Epithelial cell of proximal tubule (primary cell): ENCODE measurements at regions not wholly inside any gene's neighbourhood (a gene's known extent, or its start where the extent isn't known, plus 50 kb on each side); places are given as distances from the start of the nearest gene placed in this dataset.

Experiments used
- DNase-seq: peaks from one replicate; pipeline ENCODE4 v3.0.0-alpha.2; 2011; ENCODE audit warnings: low read depth
- H3K4me3 ChIP-seq: 2 replicates; pipeline ENCODE4 v1.5.1; 2011; ENCODE audit warnings: low read depth, mild to moderate bottlenecking, low read length
- TF ChIP-seq, protein P1 (sequence below): conservative IDR thresholded peaks from 2 replicates; pipeline ENCODE4 v1.5.1; 2012; ENCODE audit warnings: low read depth, mild to moderate bottlenecking, low read length

DNA sequence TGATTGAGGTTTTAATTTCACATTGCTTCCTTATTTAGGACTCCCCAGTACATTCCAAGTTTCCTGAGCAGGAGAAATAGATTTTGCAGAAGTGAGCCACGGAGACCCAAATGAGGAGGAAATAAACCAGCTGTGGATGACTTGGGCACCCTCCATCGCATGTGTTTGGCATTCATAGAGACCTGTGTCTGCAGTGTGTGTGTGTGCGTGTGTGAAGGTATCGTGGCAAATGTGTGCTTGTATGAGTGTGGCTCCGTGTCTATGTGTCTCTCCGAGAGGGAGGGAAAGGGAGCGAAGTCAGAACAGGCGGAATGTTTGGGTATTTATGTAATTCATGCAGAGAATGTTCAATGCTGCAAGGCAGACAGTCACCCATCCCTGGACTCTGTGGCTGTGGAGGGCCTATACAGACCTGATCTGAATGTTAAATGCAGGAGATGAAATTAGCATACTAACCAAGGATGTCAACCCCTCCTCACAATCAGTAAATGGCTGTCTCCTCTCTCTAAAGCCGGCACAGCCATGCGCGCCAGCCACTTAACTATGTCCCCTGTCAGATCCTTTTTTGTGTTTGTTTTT, 186.0 kb upstream of the ZFHX3 start:
- no peak overlapping the region for H3K4me3 ChIP-seq
- no peak for DNase-seq
- TF ChIP-seq, protein P1, sequence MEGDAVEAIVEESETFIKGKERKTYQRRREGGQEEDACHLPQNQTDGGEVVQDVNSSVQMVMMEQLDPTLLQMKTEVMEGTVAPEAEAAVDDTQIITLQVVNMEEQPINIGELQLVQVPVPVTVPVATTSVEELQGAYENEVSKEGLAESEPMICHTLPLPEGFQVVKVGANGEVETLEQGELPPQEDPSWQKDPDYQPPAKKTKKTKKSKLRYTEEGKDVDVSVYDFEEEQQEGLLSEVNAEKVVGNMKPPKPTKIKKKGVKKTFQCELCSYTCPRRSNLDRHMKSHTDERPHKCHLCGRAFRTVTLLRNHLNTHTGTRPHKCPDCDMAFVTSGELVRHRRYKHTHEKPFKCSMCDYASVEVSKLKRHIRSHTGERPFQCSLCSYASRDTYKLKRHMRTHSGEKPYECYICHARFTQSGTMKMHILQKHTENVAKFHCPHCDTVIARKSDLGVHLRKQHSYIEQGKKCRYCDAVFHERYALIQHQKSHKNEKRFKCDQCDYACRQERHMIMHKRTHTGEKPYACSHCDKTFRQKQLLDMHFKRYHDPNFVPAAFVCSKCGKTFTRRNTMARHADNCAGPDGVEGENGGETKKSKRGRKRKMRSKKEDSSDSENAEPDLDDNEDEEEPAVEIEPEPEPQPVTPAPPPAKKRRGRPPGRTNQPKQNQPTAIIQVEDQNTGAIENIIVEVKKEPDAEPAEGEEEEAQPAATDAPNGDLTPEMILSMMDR = no peak

DNA sequence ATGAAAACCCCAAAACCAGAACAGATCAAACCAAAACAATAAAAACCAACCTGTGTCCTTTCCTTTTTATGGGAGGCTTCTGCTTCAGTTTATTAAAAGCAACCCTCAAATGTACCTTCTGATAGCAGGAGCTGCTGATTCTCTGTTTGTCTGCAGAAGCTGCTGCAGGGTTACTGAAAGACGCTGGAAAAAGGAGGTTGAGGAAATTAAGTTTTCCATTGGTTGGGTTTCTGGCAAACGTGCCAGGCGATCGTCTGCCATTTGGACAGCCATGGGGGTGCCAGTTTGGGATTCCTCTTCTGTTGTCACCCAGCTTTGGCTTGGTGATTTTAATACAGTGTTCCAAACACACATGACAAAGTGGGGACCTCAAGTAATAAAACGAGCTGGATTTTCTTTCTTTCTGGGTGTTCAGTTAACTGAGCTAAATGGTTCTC, 185.4 kb upstream of the ZFHX3 start:
- peak overlapping the region; percentile 33 for H3K4me3 ChIP-seq
- TF ChIP-seq, protein P1 = no peak

DNA sequence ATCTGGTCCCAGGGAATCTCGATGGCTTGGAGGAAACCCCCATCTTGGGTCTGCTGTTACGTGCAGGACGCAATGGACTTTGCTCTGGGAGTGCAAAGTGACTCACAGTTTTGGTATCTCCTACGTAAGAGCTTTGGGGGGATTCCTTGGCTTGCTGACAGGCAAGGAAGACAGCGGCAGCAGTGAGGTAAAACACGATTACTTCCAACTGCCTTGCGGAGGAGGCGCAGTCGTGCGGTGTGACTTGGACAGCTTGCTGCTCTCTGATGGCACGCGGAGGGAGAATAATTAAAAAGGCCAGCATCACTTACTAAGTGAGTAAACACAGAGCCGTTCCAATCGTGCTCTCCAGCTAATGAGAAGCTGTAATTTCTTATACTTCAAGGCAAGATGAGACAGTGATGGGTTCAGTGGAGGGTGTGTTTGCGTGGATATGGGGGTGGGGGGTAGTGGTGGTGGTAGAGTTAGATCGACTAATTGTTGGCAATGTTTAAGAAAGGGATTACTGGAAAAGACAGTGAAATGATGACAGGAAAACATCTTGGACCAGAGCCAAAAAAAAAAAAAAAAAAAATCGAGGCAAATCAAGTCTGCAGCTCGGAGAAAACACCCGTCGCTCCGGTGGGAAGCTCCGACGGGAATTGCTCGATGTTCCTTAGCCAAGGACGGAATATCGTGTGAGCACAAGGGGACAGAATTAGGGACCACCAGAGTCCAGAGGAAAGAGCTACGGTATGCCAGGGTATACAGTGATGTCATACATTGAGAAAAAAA, 184.8 kb upstream of the ZFHX3 start:
- H3K4me3 ChIP-seq = peak overlapping the region; percentile 33
- peak; percentile 92 for DNase-seq
- TF ChIP-seq, protein P1 = peak; percentile 3

More for the DNA sequence above, 185.4 kb upstream of the ZFHX3 start:
- no peak for DNase-seq

DNA sequence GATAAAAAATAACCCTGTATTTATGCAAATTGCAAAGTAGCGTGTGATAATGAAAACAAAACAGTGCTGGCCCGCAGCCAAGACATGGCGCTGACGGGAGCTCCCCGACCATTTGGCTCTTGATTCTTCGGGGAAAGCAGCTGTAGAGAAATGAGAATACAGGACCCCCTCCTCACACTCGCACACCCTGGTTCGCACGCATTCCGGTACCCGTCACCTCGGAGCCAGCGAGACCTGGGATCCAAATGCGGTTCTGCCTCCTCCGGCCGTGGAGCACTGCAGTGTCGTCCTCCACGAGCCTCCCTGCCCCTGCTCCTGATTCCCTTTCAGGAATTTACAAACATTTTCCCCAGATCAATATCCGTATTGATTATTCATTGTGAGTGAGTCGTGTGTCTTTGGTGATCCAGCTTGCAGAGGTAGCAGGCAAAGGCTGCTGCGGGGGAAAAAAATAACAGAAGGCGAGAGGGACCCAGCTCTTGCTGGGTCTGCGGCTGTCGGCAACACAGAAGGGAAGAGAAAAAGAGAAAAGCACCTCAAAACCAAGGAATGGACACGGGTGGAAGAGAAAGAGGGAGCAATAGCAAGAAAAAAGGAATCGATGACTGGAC, 184.1 kb upstream of the ZFHX3 start:
- TF ChIP-seq, protein P1 = no peak
- no peak overlapping the region for H3K4me3 ChIP-seq
- no peak for DNase-seq

DNA sequence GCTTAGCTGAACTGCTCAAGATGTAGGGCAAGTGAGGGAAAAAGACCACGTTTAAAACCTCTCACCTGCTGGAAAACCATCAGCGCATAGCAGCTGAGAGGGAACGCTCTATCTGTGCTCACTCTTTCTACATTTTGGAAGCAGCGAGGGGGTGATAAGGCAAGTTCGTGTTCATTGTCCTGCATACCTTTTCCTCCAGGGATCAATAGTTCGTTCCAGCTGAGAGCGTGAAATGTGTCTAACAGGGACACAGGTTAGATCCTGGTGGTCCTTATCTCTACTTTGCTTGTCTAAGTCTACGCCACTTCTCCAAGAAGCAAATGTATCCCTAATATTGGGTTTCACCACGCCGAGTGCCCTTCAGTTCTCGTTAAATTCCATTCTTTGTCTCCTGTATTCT, 183.5 kb upstream of the ZFHX3 start:
- TF ChIP-seq, protein P1 = no peak
- DNase-seq = no peak
- no peak overlapping the region for H3K4me3 ChIP-seq

DNA sequence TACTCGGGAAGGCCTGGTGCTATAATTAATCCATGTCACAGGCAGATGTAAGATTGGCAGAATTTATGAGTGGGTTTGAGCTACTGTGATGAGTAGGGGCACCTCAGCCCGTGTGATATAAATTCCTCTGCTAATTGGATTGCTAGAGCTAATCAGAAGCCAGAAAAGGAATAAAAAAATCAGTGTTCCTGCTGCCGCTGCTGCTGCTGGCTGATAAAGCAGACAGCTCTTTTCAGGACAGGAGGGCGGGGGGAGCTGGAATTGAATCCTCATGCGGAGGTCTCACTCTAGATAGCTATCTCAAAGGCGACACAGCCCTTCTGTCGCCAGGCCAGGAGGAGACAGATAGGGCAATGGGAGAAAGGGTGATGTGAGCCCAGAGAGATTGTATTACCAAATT, 182.7 kb upstream of the ZFHX3 start:
- DNase-seq = no peak
- no peak overlapping the region for H3K4me3 ChIP-seq
- TF ChIP-seq, protein P1 = no peak
